Fibroblast of the aortic adventitia (primary cell): ENCODE measurements at regions not wholly inside any gene's neighbourhood (a gene's known extent, or its start where the extent isn't known, plus 50 kb on each side); places are given as distances from the start of the nearest gene placed in this dataset.

Experiments used
- DNase-seq: peaks from one replicate; pipeline ENCODE4 v3.0.0-alpha.2; 2010; ENCODE audit warnings: low read depth
- H3K4me3 ChIP-seq: 2 replicates; pipeline ENCODE4 v1.5.1; 2011; ENCODE audit warnings: low read depth, mild to moderate bottlenecking, control low read depth, low read length, moderate library complexity
- TF ChIP-seq, protein P1 (sequence below): IDR thresholded peaks from 2 replicates; pipeline ENCODE4 v1.5.1; 2011; ENCODE audit warnings: mild to moderate bottlenecking, low read length, control low read depth, inconsistent platforms; ENCODE audit not compliant: insufficient read depth

- TF ChIP-seq, protein P1, sequence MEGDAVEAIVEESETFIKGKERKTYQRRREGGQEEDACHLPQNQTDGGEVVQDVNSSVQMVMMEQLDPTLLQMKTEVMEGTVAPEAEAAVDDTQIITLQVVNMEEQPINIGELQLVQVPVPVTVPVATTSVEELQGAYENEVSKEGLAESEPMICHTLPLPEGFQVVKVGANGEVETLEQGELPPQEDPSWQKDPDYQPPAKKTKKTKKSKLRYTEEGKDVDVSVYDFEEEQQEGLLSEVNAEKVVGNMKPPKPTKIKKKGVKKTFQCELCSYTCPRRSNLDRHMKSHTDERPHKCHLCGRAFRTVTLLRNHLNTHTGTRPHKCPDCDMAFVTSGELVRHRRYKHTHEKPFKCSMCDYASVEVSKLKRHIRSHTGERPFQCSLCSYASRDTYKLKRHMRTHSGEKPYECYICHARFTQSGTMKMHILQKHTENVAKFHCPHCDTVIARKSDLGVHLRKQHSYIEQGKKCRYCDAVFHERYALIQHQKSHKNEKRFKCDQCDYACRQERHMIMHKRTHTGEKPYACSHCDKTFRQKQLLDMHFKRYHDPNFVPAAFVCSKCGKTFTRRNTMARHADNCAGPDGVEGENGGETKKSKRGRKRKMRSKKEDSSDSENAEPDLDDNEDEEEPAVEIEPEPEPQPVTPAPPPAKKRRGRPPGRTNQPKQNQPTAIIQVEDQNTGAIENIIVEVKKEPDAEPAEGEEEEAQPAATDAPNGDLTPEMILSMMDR, result no peak
- no peak for DNase-seq
- H3K4me3 ChIP-seq, result no peak overlapping the region
These were observed 1528.0 kb downstream of the TECRL start for GRCh38 chr4:62881210-62881609.

DNA sequence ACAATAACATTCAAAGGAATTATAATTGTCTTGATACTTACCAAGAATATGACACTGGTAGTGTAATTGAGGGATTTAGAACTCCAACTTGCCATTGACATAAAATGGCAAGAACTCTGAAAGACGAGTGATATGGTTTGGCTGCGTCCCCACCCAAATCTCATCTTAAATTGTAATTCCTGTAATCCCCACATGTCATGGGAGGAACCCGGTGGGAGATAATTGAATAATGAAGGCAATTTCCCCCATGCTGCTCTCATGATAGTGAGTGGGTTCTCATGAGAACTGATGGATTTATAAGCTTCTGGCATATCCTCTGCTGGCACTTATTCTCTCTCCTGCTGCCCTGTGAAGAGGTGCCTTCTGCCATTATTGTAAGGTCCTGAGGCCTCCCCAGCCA lies 1536.4 kb downstream of the TECRL start:
- TF ChIP-seq, protein P1, result no peak
- DNase-seq, result no peak
- H3K4me3 ChIP-seq, result no peak overlapping the region

- no peak overlapping the region for H3K4me3 ChIP-seq
- TF ChIP-seq, protein P1, result no peak
- no peak for DNase-seq
These were observed 1538.2 kb downstream of the TECRL start for GRCh38 chr4:62871078-62871477.

DNA sequence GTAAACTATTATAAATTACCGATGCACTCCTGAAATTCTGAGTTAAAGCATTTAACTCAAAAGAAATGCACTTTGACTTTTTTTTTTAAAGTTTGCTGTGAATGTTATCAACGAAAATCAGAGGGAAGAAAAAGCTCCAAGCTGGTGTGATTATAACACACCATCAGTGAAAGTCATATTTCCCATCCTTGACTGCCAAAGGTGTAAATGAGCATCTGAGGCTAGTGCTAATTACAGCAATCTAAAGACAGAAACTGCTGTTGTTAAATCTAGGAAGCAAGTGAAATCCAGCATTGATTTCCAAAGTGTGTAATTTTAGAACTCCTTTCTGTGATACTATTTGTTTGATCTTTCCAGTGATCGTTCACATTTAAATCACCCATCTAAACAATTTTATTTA lies 1538.8 kb downstream of the TECRL start:
- no peak for DNase-seq
- TF ChIP-seq, protein P1, result no peak
- H3K4me3 ChIP-seq, result no peak overlapping the region

DNA sequence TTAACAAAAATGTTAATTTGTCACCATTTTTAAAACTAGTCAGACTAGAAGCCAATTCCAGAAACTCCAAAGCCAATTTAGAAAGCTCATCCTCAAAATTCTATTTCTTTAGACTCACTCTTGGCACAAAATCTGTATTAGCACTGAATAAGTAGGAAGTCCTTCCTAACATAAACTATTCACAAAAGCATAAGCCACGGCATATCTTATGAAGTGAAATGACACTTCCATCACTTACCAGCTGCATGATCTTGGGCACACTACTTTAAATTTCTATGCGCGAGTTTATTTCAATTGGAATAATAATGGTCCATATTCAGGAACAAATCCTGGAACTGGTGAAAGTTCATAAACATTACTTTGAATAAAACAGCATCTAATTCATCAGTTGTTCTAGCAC lies 1544.0 kb downstream of the TECRL start:
- DNase-seq, result no peak
- TF ChIP-seq, protein P1, result no peak
- H3K4me3 ChIP-seq, result no peak overlapping the region

DNA sequence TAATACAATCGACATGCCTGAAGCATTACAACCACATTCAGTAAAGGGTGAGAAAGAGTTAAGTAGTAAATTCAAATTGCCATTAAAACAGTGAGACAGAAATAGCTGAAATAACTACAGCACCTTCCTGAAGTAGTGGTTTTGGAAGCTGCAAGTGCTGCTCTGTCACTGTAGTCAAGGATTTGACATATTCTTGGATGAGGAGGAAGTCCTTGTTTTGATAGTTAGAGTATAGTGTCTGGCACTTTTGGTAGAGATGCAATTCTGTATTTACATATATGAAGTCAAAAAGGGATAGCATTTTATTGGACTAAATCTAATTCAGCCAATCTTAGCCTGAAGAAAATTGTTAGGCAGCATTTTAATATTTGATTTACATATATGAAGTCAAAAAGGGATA lies 1559.6 kb downstream of the TECRL start:
- no peak overlapping the region for H3K4me3 ChIP-seq
- no peak for DNase-seq
- TF ChIP-seq, protein P1, result no peak

GRCh38 chr4:62835631-62836030 lies 1573.6 kb downstream of the TECRL start:
- DNase-seq, result no peak
- TF ChIP-seq, protein P1, result no peak
- no peak overlapping the region for H3K4me3 ChIP-seq
